GM19455 (cell line): ENCODE measurements at regions not wholly inside any gene's neighbourhood (a gene's known extent, or its start where the extent isn't known, plus 50 kb on each side); places are given as distances from the start of the nearest gene placed in this dataset.
"Not testable (repeated sequence)": the region's sequence is repeated elsewhere in the genome, so short reads cannot be mapped to it uniquely, and the experiment has no call there.

Experiments
- ATAC-seq: cut with Tn5 transposase; IDR thresholded peaks from one replicate; pipeline ENCODE4 v1.9.1; 2021; ENCODE audit not compliant: unreplicated experiment

DNA sequence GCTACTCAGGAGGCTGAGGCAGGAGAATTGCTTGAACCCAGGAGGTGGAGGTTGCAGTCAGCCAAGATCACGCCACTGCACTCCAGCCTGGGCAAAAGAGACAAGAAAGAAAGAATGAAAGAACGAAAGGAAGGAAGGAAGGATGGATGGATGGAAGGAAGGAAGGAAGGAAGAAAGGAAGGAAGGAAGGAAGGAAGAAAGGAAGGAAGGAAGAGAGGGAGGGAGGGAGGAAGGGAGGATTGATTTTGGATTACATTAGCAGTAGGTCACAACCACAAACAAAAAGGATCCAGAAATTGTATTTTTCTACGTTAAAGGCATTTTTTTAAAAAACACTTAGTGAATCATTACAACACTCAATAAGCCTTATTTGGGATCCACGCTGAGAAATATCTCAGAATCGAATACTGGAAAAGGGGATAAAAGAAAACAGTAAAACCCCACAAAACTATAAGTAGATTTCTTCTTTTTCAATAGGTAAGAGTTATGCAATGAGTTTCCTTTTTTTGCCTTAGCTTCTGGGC, 136.9 kb upstream of the FREM1 start:
- no peak for ATAC-seq

- ATAC-seq, result no peak
Observed at GRCh38 chr9:15033316-15033715, 123.1 kb upstream of the FREM1 start.

DNA sequence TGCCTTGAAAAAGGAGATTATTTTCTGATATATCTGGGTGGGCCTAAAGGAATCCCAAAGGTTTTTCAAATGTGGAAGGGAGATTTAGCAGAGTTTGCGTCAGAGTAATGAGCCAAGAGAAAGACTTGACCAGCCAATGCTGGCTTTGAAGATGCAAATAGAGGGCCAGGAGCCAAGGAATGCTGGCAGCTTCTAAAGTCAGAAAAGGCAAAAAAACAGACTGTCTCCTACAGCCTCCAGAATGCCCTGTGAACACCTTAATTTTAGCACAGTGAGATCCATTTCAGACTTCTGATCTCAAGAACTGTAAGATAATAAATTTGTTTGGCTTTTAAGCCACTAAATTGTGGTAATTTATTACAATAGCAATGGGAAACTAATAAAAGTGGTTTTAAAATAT, 122.6 kb upstream of the FREM1 start:
- ATAC-seq, result no peak

GRCh38 chr9:15021146-15021545, 110.9 kb upstream of the FREM1 start:
- no peak for ATAC-seq

GRCh38 chr9:15018096-15018637, 107.9 kb upstream of the FREM1 start:
- no peak for ATAC-seq

- no peak for ATAC-seq
Observed at GRCh38 chr9:15010581-15010980, 100.4 kb upstream of the FREM1 start.

GRCh38 chr9:15007698-15008097, 97.5 kb upstream of the FREM1 start:
- ATAC-seq, result no peak

DNA sequence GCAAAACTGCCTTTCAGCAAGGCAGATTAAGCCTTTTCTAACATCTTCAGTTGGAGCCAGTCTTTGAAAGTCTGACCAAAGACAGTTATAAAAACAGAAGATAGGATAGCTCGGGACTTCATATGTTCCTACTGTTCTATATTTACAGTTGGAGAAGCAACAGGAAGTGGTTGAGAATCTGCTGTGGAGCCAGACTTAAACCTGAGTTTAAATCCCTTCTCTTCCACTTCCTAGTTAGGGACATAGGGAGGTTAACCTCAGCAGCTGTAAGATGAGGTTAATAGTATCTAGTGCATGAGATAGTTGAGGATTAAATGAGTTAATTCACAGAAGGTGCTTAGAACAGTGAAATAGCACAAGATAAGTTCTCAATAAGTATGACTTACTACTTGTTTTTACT, 84.5 kb upstream of the FREM1 start:
- no peak for ATAC-seq

GRCh38 chr9:14993901-14994554, 83.8 kb upstream of the FREM1 start:
- ATAC-seq, result no peak

DNA sequence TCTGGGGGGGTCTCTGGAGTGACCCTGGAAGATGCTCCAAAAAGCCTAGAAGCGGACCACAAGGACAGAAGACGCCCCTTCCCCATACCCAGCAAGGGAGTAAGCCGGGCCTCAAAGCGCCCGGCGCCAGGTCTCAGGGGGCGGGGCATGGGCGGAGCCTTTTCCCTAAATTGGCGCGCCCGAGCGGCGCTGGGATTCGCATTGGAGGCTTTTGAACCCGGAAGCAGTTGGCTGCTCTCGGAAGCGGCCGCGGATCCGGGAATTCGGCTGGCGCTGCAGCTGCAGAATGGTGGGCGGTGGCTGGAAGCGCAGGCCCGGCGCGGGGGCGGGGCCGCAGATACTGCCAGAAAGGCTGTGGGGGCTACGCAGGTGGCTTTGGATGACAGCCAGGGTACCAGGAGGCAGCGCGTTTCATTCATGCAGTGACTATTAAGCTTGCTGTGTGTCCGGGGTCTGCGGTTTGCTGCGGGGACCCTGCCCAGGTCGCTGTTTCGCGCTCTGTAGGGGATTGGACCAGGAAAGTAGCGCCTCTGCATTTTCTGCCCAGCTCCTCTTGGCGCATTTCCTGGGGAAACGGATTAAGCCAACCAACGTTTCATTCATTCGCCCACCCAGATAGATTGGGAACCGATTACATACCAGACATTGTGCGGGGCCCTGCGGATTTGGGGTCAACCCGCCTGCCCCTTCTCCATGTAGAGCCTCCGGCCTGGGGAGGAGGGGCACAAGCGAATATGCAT, 83.0 kb upstream of the FREM1 start:
- no peak for ATAC-seq

GRCh38 chr9:14992516-14992915, 82.3 kb upstream of the FREM1 start:
- ATAC-seq, result no peak

- no peak for ATAC-seq
Observed at GRCh38 chr9:14992081-14992480, 81.9 kb upstream of the FREM1 start.

- ATAC-seq, result not testable (repeated sequence)
Observed at GRCh38 chr9:14990647-14991046, 80.4 kb upstream of the FREM1 start.

- ATAC-seq, result no peak
Observed at GRCh38 chr9:14989811-14990210, 79.6 kb upstream of the FREM1 start.

- ATAC-seq, result not testable (repeated sequence)
Observed at GRCh38 chr9:14989336-14989735, 79.1 kb upstream of the FREM1 start.

DNA sequence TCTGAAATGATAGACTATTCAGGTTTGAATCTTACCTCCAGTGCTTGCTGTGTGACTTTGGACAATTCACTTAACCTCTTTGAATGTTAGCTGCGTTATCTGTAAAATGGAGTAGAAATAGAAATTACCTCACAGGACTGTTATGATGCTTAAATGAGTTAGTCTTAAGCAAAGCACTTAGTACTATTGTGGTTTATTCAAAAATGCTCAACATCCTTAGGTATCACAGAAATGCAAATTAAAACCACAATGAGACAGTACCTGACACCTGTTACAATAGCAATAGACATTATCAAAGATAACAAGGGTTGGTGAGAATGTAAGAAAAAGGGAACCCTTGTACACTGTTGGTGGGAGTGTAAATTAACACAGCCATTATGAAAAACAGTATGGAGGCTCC, 77.6 kb upstream of the FREM1 start:
- ATAC-seq, result no peak

- ATAC-seq, result no peak
Observed at GRCh38 chr9:14985419-14985818, 75.2 kb upstream of the FREM1 start.

DNA sequence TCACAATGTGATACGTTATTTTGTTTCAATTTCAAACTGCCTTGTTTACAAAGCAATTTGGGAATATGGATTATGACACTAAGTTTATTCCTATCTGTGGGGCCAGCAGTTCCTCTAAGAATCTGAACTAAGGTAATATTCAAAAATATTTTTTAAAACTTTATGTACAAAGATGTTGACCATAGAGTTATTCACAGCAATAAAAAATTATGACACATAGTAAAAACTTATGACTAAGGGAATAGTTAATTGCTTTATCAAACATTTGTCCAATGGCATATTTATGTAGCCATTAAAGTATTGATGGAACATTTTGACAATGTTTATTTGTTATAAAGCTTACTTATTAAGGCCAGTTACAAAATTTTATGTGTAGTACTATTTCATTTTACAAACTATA, 73.4 kb upstream of the FREM1 start:
- ATAC-seq, result no peak

- no peak for ATAC-seq
Observed at GRCh38 chr9:14981291-14981950, 71.2 kb upstream of the FREM1 start.

- no peak for ATAC-seq
Observed at GRCh38 chr9:14978022-14979000, 68.1 kb upstream of the FREM1 start.
